WTC11 (cell line): ENCODE measurements at regions not wholly inside any gene's neighbourhood (a gene's known extent, or its start where the extent isn't known, plus 50 kb on each side); places are given as distances from the start of the nearest gene placed in this dataset.

ENCODE experiments used
- ATAC-seq: fragments of 200-7000 bp; cut with Tn5 transposase; 2 replicates; pipeline ENCODE4 v1.10.0; 2021; ENCODE audit warnings: mild to moderate bottlenecking, moderate library complexity
- CTCF ChIA-PET: fragments of 300-600 bp; sonication (Branson Sonifier 250); formaldehyde crosslinking; loops from one replicate; lab custom pipeline; 2021; ENCODE audit warnings: antibody characterized with exemption; lab: Charles Lee
- POLR2A ChIA-PET: fragments of 350-600 bp; sonication (Branson Sonifier 250); formaldehyde crosslinking; loops from one replicate; lab custom pipeline; 2021; ENCODE audit warnings: antibody characterized with exemption; lab: Charles Lee
- DNase-seq: peaks from one replicate; pipeline ENCODE4 v3.0.0; 2021; ENCODE audit warnings: low spot score
- H3K27ac Mint-ChIP-seq: 2 replicates; pipeline ENCODE4 v1.8.0; 2021; ENCODE audit warnings: mixed read lengths
- H3K27me3 Mint-ChIP-seq: 2 replicates; pipeline ENCODE4 v1.8.0; 2021; ENCODE audit warnings: low read depth, mild to moderate bottlenecking, moderate library complexity, mixed read lengths
- H3K36me3 Mint-ChIP-seq: 2 replicates; pipeline ENCODE4 v1.8.0; 2021; ENCODE audit warnings: mixed read lengths
- H3K4me1 Mint-ChIP-seq: 2 replicates; pipeline ENCODE4 v1.8.0; 2022; ENCODE audit warnings: mixed read lengths
- H3K4me3 Mint-ChIP-seq: 2 replicates; pipeline ENCODE4 v1.8.0; 2021; ENCODE audit warnings: mild to moderate bottlenecking, moderate library complexity, mixed read lengths
- H3K9me3 Mint-ChIP-seq: 2 replicates; pipeline ENCODE4 v1.8.0; 2021; ENCODE audit warnings: mixed read lengths
- AFF4 ChIP-seq: sonication (generic); formaldehyde crosslinking; IDR thresholded peaks from 2 replicates; pipeline ENCODE4 v1.8.1; 2023; ENCODE audit warnings: mild to moderate bottlenecking, missing genetic modification reagents, borderline replicate concordance
- ATF3 ChIP-seq: sonication (generic); formaldehyde crosslinking; conservative IDR thresholded peaks from 2 replicates; pipeline ENCODE4 v1.8.1; 2022; ENCODE audit warnings: mild to moderate bottlenecking, missing genetic modification reagents
- CREB1 ChIP-seq: sonication (generic); formaldehyde crosslinking; IDR thresholded peaks from 2 replicates; pipeline ENCODE4 v1.8.0; 2023; ENCODE audit warnings: mild to moderate bottlenecking, missing genetic modification reagents
- CTCF ChIP-seq: fragments of 200-600 bp; IDR thresholded peaks from 2 replicates; pipeline ENCODE4 v1.8.0; 2022; ENCODE audit warnings: antibody characterized with exemption
- ERG ChIP-seq: fragments of 250-450 bp; sonication (Bioruptor Pico); IDR thresholded peaks from 2 replicates; pipeline ENCODE4 v1.8.0; 2021; ENCODE audit warnings: mild to moderate bottlenecking
- GTF2I ChIP-seq: fragments of 250-450 bp; sonication (Bioruptor Pico); conservative IDR thresholded peaks from 2 replicates; pipeline ENCODE4 v1.4.0; 2021; ENCODE audit warnings: mild to moderate bottlenecking
- JUN ChIP-seq: sonication (generic); formaldehyde crosslinking; IDR thresholded peaks from 2 replicates; pipeline ENCODE4 v1.8.0; 2023; ENCODE audit warnings: mild to moderate bottlenecking, missing genetic modification reagents
- KAT7 ChIP-seq: sonication (generic); formaldehyde crosslinking; IDR thresholded peaks from 2 replicates; pipeline ENCODE4 v1.8.1; 2023; ENCODE audit warnings: missing genetic modification reagents, mild to moderate bottlenecking, borderline replicate concordance
- MYBL2 ChIP-seq: sonication (generic); formaldehyde crosslinking; IDR thresholded peaks from 2 replicates; pipeline ENCODE4 v1.8.1; 2023; ENCODE audit warnings: mild to moderate bottlenecking, moderate library complexity, missing genetic modification reagents
- NFATC4 ChIP-seq: fragments of 250-450 bp; sonication (Bioruptor Pico); IDR thresholded peaks from 2 replicates; pipeline ENCODE4 v1.9.0; 2021; ENCODE audit warnings: mild to moderate bottlenecking
- NFE2L1 ChIP-seq: sonication (generic); formaldehyde crosslinking; IDR thresholded peaks from 2 replicates; pipeline ENCODE4 v1.8.1; 2023; ENCODE audit warnings: missing genetic modification reagents
- NFYB ChIP-seq: sonication (generic); formaldehyde crosslinking; conservative IDR thresholded peaks from 2 replicates; pipeline ENCODE4 v1.8.0; 2022; ENCODE audit warnings: low read depth, missing genetic modification reagents
- NR2C2 ChIP-seq: sonication (generic); formaldehyde crosslinking; IDR thresholded peaks from 2 replicates; pipeline ENCODE4 v1.8.0; 2022; ENCODE audit warnings: mild to moderate bottlenecking, missing genetic modification reagents
- OVOL2 ChIP-seq: fragments of 250-450 bp; sonication (Bioruptor Pico); IDR thresholded peaks from 2 replicates; pipeline ENCODE4 v1.9.0; 2021; ENCODE audit warnings: mild to moderate bottlenecking, borderline replicate concordance
- PREB ChIP-seq: sonication (generic); formaldehyde crosslinking; IDR thresholded peaks from 2 replicates; pipeline ENCODE4 v1.8.1; 2022; ENCODE audit warnings: mild to moderate bottlenecking, missing genetic modification reagents, moderate library complexity, borderline replicate concordance
- PRRX2 ChIP-seq: fragments of 250-450 bp; sonication (Bioruptor Pico); IDR thresholded peaks from 2 replicates; pipeline ENCODE4 v1.8.0; 2021; ENCODE audit warnings: mild to moderate bottlenecking
- SMAD4 ChIP-seq: sonication (generic); formaldehyde crosslinking; IDR thresholded peaks from 2 replicates; pipeline ENCODE4 v1.8.0; 2022; ENCODE audit warnings: mild to moderate bottlenecking, missing genetic modification reagents
- SP1 ChIP-seq: sonication (generic); formaldehyde crosslinking; conservative IDR thresholded peaks from 2 replicates; pipeline ENCODE4 v1.8.1; 2022; ENCODE audit warnings: missing genetic modification reagents
- TCF7 ChIP-seq: sonication (generic); formaldehyde crosslinking; IDR thresholded peaks from 2 replicates; pipeline ENCODE4 v1.8.0; 2022; ENCODE audit warnings: mild to moderate bottlenecking, low read depth, missing genetic modification reagents, moderate library complexity
- TEAD1 ChIP-seq: sonication (generic); formaldehyde crosslinking; IDR thresholded peaks from 2 replicates; pipeline ENCODE4 v1.8.0; 2022; ENCODE audit warnings: mild to moderate bottlenecking, missing genetic modification reagents
- TEAD4 ChIP-seq: sonication (generic); formaldehyde crosslinking; IDR thresholded peaks from 2 replicates; pipeline ENCODE4 v1.8.0; 2022; ENCODE audit warnings: mild to moderate bottlenecking, missing genetic modification reagents
- USF1 ChIP-seq: sonication (generic); formaldehyde crosslinking; IDR thresholded peaks from 2 replicates; pipeline ENCODE4 v1.8.0; 2022; ENCODE audit warnings: mild to moderate bottlenecking, missing genetic modification reagents
- ZNF138 ChIP-seq: sonication (generic); formaldehyde crosslinking; conservative IDR thresholded peaks from 2 replicates; pipeline ENCODE4 v1.8.1; 2022; ENCODE audit warnings: mild to moderate bottlenecking, moderate library complexity, missing genetic modification reagents
- ZNF232 ChIP-seq: sonication (generic); formaldehyde crosslinking; IDR thresholded peaks from 2 replicates; pipeline ENCODE4 v1.8.0; 2022; ENCODE audit warnings: mild to moderate bottlenecking, missing genetic modification reagents
- ZNF317 ChIP-seq: sonication (generic); formaldehyde crosslinking; IDR thresholded peaks from 2 replicates; pipeline ENCODE4 v1.8.1; 2023; ENCODE audit warnings: low read depth, mild to moderate bottlenecking, moderate library complexity, missing genetic modification reagents, borderline replicate concordance
- ZNF425 ChIP-seq: fragments of 250-450 bp; sonication (Bioruptor Pico); conservative IDR thresholded peaks from 2 replicates; pipeline ENCODE4 v1.9.0; 2021; ENCODE audit warnings: mild to moderate bottlenecking
- ZSCAN18 ChIP-seq: fragments of 250-450 bp; sonication (Bioruptor Pico); IDR thresholded peaks from 2 replicates; pipeline ENCODE4 v2.1.2; 2022; ENCODE audit warnings: mild to moderate bottlenecking, moderate library complexity

- H3K27me3 Mint-ChIP-seq: no peaks in the 10 kb centered on the region; the same call in 1 of the 2 replicates
- peaks cover 28% of the 10 kb centered on the region for H3K4me1 Mint-ChIP-seq
- no peak overlapping the region for H3K27ac Mint-ChIP-seq
- ChIA-PET CTCF (no interaction called here), POLR2A (no interaction called here)
- no peak for ATAC-seq
- no peak for DNase-seq
- H3K9me3 Mint-ChIP-seq: no peaks in the 10 kb centered on the region
- TF ChIP-seq TEAD1 (CRISPR knock-in tag) (no peak), ZNF232 (CRISPR knock-in tag) (no peak), GTF2I (no peak), AFF4 (CRISPR knock-in tag) (no peak), NR2C2 (CRISPR knock-in tag) (no peak), TEAD4 (no peak), SMAD4 (CRISPR knock-in tag) (no peak), CREB1 (no peak), SP1 (no peak), ERG (no peak), KAT7 (no peak), OVOL2 (CRISPR knock-in tag) (no peak), MYBL2 (CRISPR knock-in tag) (no peak), ZNF425 (CRISPR knock-in tag) (no peak), NFATC4 (CRISPR knock-in tag) (no peak), TCF7 (no peak), USF1 (CRISPR knock-in tag) (no peak), JUN (CRISPR knock-in tag) (no peak), PREB (CRISPR knock-in tag) (no peak), PRRX2 (CRISPR knock-in tag) (no peak)
- no peak overlapping the region for H3K4me3 Mint-ChIP-seq
- no peaks in the 10 kb centered on the region for H3K36me3 Mint-ChIP-seq
Measured at GRCh38 chrX:38899650-38900049, 98.4 kb downstream of the MID1IP1 start.

GRCh38 chrX:38900719-38901118, 99.5 kb downstream of the MID1IP1 start:
- H3K9me3 Mint-ChIP-seq: no peaks in the 10 kb centered on the region
- no peaks in the 10 kb centered on the region for H3K36me3 Mint-ChIP-seq
- no peak overlapping the region for H3K27ac Mint-ChIP-seq
- ChIA-PET POLR2A (no interaction called here), CTCF (no interaction called here)
- no peak overlapping the region for H3K4me3 Mint-ChIP-seq
- H3K27me3 Mint-ChIP-seq: no peaks in the 10 kb centered on the region
- H3K4me1 Mint-ChIP-seq: peaks cover 30% of the 10 kb centered on the region
- DNase-seq (no peak), ATAC-seq (no peak)
- TF ChIP-seq ZSCAN18 (no peak), NFE2L1 (CRISPR knock-in tag) (no peak), ZNF232 (CRISPR knock-in tag) (no peak), ZNF317 (no peak), ATF3 (no peak), NFYB (no peak), ZNF138 (CRISPR knock-in tag) (no peak), CTCF (no peak)
